ENCODE measurements at regions not wholly inside any gene's neighbourhood (a gene's known extent, or its start where the extent isn't known, plus 50 kb on each side); places are given as distances from the start of the nearest gene placed in this dataset.

DNA sequence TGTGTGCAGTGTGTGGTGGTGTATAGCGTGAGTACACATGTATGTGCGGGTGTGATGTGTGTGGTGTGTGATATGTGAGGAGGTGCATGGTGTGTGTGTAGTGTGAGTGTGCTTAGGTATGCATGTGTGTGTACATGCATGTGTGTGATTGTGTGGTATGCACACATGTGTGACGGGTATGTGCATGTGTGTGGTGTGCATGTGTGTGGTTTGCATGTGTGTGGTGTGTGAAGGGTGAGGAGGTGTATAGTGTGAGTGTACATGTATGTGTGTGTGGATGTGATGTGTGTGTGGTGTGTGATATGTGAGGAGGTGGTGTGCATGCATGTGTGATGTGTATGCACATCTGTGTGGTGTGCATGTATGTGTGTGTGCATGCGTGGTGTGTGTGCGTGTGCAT is 105.6 kb downstream of the CMPK2 start:
- Histone ChIP-seq H3K36me3 (ENCODE audit: control insufficient read depth in 1 of 2, insufficient read depth in 2 of 2, low read length in 2 of 2) (no peaks in the 10 kb centered on the region), H3K4me1 (ENCODE audit: control insufficient read depth in 1 of 2, insufficient read depth in 2 of 2, low read length in 2 of 2) (no peaks in the 10 kb centered on the region), H3K27ac (ENCODE audit: low read depth, low read length) (no peak overlapping the region), H3K9ac (ENCODE audit: low read depth in 1 of 2, low read length in 2 of 2) (no peak overlapping the region), H3K9me3 (ENCODE audit: control insufficient read depth in 1 of 2, low read length in 2 of 2) (peaks cover 0 to 3% of the 10 kb centered on the region in 2 donors), H3K4me3 (ENCODE audit: low read depth in 1 of 2, low read length in 2 of 2) (no peak overlapping the region), H3K27me3 (ENCODE audit: control insufficient read depth in 1 of 2, insufficient read depth in 2 of 2, low read length in 2 of 2) (peaks cover 0 to 9% of the 10 kb centered on the region in 2 donors)

DNA sequence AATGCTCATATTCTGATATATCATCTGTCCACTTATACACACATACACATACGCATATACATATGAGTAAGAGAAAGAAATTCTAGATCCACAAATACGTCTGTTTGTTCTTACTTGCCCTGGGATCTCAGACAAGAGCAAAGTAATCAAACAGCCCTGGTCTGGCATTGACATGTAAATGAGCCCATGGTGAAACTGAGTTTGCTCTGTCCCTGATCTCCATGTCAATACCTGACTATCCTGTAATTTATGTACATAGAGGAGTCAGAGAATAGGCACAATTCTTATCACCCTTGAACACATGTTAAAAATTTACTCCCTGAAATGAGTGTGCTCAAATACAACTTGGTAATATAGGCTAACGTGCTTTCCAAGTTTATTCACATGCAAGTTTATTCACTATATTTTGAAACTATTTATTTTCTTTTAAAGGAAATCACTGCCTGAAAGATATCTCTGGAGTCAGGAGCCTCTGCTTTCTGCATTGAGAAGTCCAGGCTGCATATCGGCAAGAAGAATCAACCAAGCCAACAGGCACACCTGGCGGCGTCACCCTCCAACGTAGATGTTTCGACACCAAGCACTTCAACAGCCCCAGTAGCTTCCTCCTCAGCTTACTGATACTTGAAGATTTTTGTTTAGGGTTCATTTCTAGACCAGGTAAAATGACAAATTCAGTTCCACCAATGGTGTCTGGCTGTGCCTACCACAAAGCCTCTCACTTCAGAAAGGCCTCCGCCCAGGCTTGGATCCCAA is 100.6 kb downstream of the CMPK2 start:
- no peaks in the 10 kb centered on the region for H3K36me3 ChIP-seq (ENCODE audit: control insufficient read depth in 1 of 2, insufficient read depth in 2 of 2, low read length in 2 of 2)

DNA sequence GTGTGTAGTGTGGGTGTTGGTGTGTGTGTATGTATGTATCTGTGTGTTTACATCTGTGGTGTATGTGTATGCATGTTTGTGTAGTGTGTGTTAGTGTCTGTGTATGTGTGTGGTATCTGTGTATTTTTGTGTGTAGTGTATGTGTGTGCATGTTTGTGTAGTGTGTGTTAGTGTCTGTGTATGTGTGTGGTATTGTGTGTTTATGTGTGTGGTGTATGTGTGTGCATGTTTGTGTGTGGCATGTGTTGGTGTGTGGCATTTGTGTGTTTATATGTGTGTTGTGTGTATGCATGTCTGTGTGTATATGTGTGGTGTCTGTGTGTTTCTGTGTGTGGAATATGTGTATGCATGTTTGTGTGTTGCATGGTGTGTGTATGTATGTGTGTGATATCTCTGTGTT is 96.4 kb downstream of the CMPK2 start:
- Histone ChIP-seq H3K9me3 (ENCODE audit: control insufficient read depth in 1 of 2, low read length in 2 of 2) (peaks cover 0 to 4% of the 10 kb centered on the region in 2 donors), H3K4me3 (ENCODE audit: low read depth in 1 of 2, low read length in 2 of 2) (no peak overlapping the region), H3K36me3 (ENCODE audit: control insufficient read depth in 1 of 2, insufficient read depth in 2 of 2, low read length in 2 of 2) (no peaks in the 10 kb centered on the region), H3K4me1 (ENCODE audit: control insufficient read depth in 1 of 2, insufficient read depth in 2 of 2, low read length in 2 of 2) (peaks cover 0 to 2% of the 10 kb centered on the region in 2 donors), H3K9ac (ENCODE audit: low read depth in 1 of 2, low read length in 2 of 2) (no peak overlapping the region), H3K27ac (ENCODE audit: low read depth, low read length) (no peak overlapping the region), H3K27me3 (ENCODE audit: control insufficient read depth in 1 of 2, insufficient read depth in 2 of 2, low read length in 2 of 2) (peaks cover 10 to 13% of the 10 kb centered on the region in 2 donors)

More for the DNA sequence above, 100.6 kb downstream of the CMPK2 start:
- Histone ChIP-seq H3K4me1 (ENCODE audit: control insufficient read depth in 1 of 2, insufficient read depth in 2 of 2, low read length in 2 of 2) (no peaks in the 10 kb centered on the region), H3K9me3 (ENCODE audit: control insufficient read depth in 1 of 2, low read length in 2 of 2) (peaks cover under 1 to 4% of the 10 kb centered on the region in 2 donors), H3K27me3 (ENCODE audit: control insufficient read depth in 1 of 2, insufficient read depth in 2 of 2, low read length in 2 of 2) (no peaks in the 10 kb centered on the region), H3K27ac (ENCODE audit: low read depth, low read length) (no peak overlapping the region), H3K9ac (ENCODE audit: low read depth in 1 of 2, low read length in 2 of 2) (no peak overlapping the region), H3K4me3 (ENCODE audit: low read depth in 1 of 2, low read length in 2 of 2) (no peak overlapping the region)

DNA sequence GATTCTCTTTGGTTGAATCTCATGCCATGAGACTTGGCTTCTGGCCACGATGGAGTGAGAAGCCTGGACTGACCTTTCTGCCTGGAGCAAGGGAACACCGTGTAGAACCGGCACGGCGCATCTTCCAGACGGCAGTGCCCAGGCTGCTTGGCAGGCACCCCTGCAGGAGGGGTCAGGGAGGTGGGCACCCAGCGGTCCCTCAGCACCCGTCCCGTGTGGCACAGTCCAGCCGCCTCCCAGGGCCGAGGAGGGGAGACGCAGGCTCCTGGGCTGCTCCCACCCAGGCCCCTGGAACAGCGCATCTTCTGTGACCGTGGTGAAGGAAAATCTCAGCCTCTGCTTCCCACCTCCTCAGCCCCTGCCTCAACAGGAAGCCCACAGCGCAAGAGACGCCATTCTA is 95.7 kb downstream of the CMPK2 start:
- Histone ChIP-seq H3K36me3 (ENCODE audit: control insufficient read depth in 1 of 2, insufficient read depth in 2 of 2, low read length in 2 of 2) (no peaks in the 10 kb centered on the region), H3K9me3 (ENCODE audit: control insufficient read depth in 1 of 2, low read length in 2 of 2) (peaks cover 0 to 4% of the 10 kb centered on the region in 2 donors), H3K27ac (ENCODE audit: low read depth, low read length) (no peak overlapping the region), H3K27me3 (ENCODE audit: control insufficient read depth in 1 of 2, insufficient read depth in 2 of 2, low read length in 2 of 2) (peaks cover 10 to 13% of the 10 kb centered on the region in 2 donors), H3K9ac (ENCODE audit: low read depth in 1 of 2, low read length in 2 of 2) (no peak overlapping the region), H3K4me3 (ENCODE audit: low read depth in 1 of 2, low read length in 2 of 2) (no peak overlapping the region), H3K4me1 (ENCODE audit: control insufficient read depth in 1 of 2, insufficient read depth in 2 of 2, low read length in 2 of 2) (peaks cover 0 to 2% of the 10 kb centered on the region in 2 donors)

DNA sequence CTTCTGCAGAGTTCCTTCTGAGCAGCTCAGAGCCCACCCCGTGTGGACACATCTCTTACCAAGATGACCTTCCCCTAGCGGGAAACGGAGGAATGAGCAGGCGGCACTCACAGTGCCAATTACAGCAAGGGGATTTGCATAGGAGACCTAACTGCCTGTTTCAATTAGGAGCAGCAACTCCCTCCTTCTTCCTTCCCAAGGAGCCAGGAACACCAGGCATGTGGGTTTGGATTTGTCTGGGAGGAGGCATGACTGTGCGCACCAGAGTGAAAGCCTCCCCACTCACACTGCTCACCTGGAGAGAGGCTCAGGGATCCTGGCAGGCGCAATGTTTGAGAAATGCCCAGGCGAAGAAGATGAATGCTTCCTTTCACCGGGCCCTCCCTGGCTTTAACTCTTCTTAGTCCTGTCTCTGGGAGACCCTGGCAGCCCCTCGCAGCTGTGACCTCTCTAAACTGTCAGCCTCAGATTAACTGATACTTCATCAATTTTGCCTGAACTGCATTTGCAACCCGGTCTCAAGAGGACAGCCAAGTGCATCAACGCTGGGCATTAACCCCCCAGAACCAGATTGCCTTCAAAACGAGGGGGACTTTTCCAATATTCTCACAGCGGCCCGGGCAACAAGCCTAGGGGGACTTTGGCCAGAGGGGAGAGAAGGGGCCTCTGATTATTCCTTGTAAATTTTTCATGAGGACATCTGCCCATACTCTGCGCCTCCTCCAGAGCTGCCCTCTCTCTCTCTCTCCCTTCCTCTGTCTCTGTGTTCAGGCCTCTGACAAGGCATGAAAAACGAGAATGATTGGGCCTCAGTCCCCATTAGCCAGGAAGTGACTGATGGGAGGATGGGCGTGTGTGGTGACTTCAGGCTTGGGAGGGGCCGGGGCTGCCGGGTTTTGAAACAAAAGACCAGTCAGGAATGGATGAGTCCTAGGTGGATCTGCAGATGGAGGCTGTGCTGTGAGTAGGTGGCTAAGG is 93.8 kb downstream of the CMPK2 start:
- no peaks in the 10 kb centered on the region for H3K36me3 ChIP-seq (ENCODE audit: control insufficient read depth in 1 of 2, insufficient read depth in 2 of 2, low read length in 2 of 2)
- H3K9me3 ChIP-seq (ENCODE audit: control insufficient read depth in 1 of 2, low read length in 2 of 2) = peaks cover 0 to 4% of the 10 kb centered on the region in 2 donors
- H3K4me3 ChIP-seq (ENCODE audit: low read depth in 1 of 2, low read length in 2 of 2) = no peak overlapping the region
- H3K4me1 ChIP-seq (ENCODE audit: control insufficient read depth in 1 of 2, insufficient read depth in 2 of 2, low read length in 2 of 2) = peaks cover 0 to 2% of the 10 kb centered on the region in 2 donors
- no peak overlapping the region for H3K9ac ChIP-seq (ENCODE audit: low read depth in 1 of 2, low read length in 2 of 2)
- H3K27ac ChIP-seq (ENCODE audit: low read depth, low read length) = no peak overlapping the region
- peaks cover 10 to 13% of the 10 kb centered on the region in 2 donors for H3K27me3 ChIP-seq (ENCODE audit: control insufficient read depth in 1 of 2, insufficient read depth in 2 of 2, low read length in 2 of 2)

GRCh38 chr2:6773007-6773693 is 92.6 kb downstream of the CMPK2 start:
- no peak overlapping the region for H3K27ac ChIP-seq (ENCODE audit: low read depth, low read length)
- H3K27me3 ChIP-seq (ENCODE audit: control insufficient read depth in 1 of 2, insufficient read depth in 2 of 2, low read length in 2 of 2) = peaks cover 10 to 13% of the 10 kb centered on the region in 2 donors
- peaks cover 0 to 2% of the 10 kb centered on the region in 2 donors for H3K4me1 ChIP-seq (ENCODE audit: control insufficient read depth in 1 of 2, insufficient read depth in 2 of 2, low read length in 2 of 2)
- no peaks in the 10 kb centered on the region for H3K36me3 ChIP-seq (ENCODE audit: control insufficient read depth in 1 of 2, insufficient read depth in 2 of 2, low read length in 2 of 2)
- H3K9ac ChIP-seq (ENCODE audit: low read depth in 1 of 2, low read length in 2 of 2) = no peak overlapping the region
- H3K9me3 ChIP-seq (ENCODE audit: control insufficient read depth in 1 of 2, low read length in 2 of 2) = peaks cover 0 to 4% of the 10 kb centered on the region in 2 donors
- no peak overlapping the region for H3K4me3 ChIP-seq (ENCODE audit: low read depth in 1 of 2, low read length in 2 of 2)

GRCh38 chr2:6773694-6774044 is 92.0 kb downstream of the CMPK2 start:
- Histone ChIP-seq H3K9me3 (ENCODE audit: control insufficient read depth in 1 of 2, low read length in 2 of 2) (peaks cover 0 to 4% of the 10 kb centered on the region in 2 donors), H3K4me1 (ENCODE audit: control insufficient read depth in 1 of 2, insufficient read depth in 2 of 2, low read length in 2 of 2) (peaks cover 0 to 2% of the 10 kb centered on the region in 2 donors), H3K27me3 (ENCODE audit: control insufficient read depth in 1 of 2, insufficient read depth in 2 of 2, low read length in 2 of 2) (peaks cover 10 to 13% of the 10 kb centered on the region in 2 donors), H3K4me3 (ENCODE audit: low read depth in 1 of 2, low read length in 2 of 2) (no peak overlapping the region), H3K36me3 (ENCODE audit: control insufficient read depth in 1 of 2, insufficient read depth in 2 of 2, low read length in 2 of 2) (no peaks in the 10 kb centered on the region), H3K9ac (ENCODE audit: low read depth in 1 of 2, low read length in 2 of 2) (no peak overlapping the region), H3K27ac (ENCODE audit: low read depth, low read length) (no peak overlapping the region)

DNA sequence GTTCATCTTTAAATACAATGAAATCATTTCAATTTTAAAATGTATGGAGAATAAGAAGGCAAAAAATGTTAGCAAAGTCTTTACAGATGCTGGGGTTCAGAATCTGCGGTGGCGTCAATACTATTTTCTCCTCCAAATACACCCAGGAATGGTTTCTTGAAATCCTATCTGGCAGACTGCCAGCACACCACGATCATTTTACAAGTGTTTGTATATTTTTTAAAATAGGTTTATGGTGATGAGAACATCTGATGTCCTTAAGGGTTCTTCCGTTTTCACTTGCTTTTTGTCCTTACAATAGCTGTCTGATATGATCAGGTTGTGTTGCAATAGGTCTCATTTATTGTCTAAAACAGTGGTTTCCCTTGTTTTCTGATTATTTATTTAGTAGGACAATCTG is 89.6 kb downstream of the CMPK2 start:
- Histone ChIP-seq H3K27ac (ENCODE audit: low read depth, low read length) (no peak overlapping the region), H3K4me3 (ENCODE audit: low read depth in 1 of 2, low read length in 2 of 2) (no peak overlapping the region), H3K4me1 (ENCODE audit: control insufficient read depth in 1 of 2, insufficient read depth in 2 of 2, low read length in 2 of 2) (peaks cover 0 to 2% of the 10 kb centered on the region in 2 donors), H3K36me3 (ENCODE audit: control insufficient read depth in 1 of 2, insufficient read depth in 2 of 2, low read length in 2 of 2) (no peaks in the 10 kb centered on the region), H3K9ac (ENCODE audit: low read depth in 1 of 2, low read length in 2 of 2) (no peak overlapping the region), H3K27me3 (ENCODE audit: control insufficient read depth in 1 of 2, insufficient read depth in 2 of 2, low read length in 2 of 2) (peaks cover 10 to 13% of the 10 kb centered on the region in 2 donors), H3K9me3 (ENCODE audit: control insufficient read depth in 1 of 2, low read length in 2 of 2) (no peaks in the 10 kb centered on the region)

DNA sequence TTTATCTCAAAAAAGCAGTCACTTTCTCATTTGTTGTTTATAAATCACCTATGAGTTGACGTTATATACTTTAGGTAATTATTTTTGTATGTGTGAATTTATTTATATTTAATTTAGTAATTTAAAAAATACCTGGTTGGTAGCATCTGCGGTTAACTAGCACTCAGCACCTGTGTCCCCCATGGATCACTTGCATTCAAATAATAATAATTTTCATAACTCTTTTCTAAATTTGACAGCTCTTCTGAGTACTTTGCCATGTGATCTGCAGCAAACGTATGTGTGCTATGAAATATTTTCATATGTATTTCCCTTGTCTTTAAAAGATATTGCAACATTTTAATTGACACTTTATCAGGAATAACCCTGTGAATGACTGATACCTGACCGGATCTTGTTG is 88.1 kb downstream of the CMPK2 start:
- Histone ChIP-seq H3K27me3 (ENCODE audit: control insufficient read depth in 1 of 2, insufficient read depth in 2 of 2, low read length in 2 of 2) (peaks cover 7 to 10% of the 10 kb centered on the region in 2 donors), H3K4me1 (ENCODE audit: control insufficient read depth in 1 of 2, insufficient read depth in 2 of 2, low read length in 2 of 2) (peaks cover 0 to 2% of the 10 kb centered on the region in 2 donors), H3K9me3 (ENCODE audit: control insufficient read depth in 1 of 2, low read length in 2 of 2) (no peaks in the 10 kb centered on the region), H3K27ac (ENCODE audit: low read depth, low read length) (no peak overlapping the region), H3K9ac (ENCODE audit: low read depth in 1 of 2, low read length in 2 of 2) (no peak overlapping the region), H3K4me3 (ENCODE audit: low read depth in 1 of 2, low read length in 2 of 2) (no peak overlapping the region), H3K36me3 (ENCODE audit: control insufficient read depth in 1 of 2, insufficient read depth in 2 of 2, low read length in 2 of 2) (no peaks in the 10 kb centered on the region)

Measured in duodenal mucosa (tissue), 2 donors.